ENCODE measurements at regions not wholly inside any gene's neighbourhood (a gene's known extent, or its start where the extent isn't known, plus 50 kb on each side); places are given as distances from the start of the nearest gene placed in this dataset.

DNA sequence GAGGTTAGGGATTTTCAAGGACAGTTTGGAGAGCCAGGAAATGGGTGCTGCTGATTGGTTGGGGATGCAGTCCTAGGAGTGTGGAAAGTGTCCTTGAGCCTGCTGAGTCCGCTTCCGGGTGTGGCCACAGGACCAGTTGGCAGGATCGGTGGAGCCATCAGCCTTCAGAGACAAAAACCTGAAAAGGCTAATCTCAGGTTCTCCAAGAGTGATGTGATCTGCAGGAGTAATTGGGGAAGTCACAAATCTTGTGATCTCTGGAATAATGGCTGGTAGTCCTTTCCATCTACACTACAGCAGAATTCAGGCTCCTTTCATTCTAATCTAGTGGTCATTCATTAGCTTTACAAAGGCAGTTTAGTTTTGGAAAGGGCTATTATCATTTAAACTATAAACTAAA is 55.9 kb upstream of the BMP2K start:
- TF ChIP-seq, protein P1, sequence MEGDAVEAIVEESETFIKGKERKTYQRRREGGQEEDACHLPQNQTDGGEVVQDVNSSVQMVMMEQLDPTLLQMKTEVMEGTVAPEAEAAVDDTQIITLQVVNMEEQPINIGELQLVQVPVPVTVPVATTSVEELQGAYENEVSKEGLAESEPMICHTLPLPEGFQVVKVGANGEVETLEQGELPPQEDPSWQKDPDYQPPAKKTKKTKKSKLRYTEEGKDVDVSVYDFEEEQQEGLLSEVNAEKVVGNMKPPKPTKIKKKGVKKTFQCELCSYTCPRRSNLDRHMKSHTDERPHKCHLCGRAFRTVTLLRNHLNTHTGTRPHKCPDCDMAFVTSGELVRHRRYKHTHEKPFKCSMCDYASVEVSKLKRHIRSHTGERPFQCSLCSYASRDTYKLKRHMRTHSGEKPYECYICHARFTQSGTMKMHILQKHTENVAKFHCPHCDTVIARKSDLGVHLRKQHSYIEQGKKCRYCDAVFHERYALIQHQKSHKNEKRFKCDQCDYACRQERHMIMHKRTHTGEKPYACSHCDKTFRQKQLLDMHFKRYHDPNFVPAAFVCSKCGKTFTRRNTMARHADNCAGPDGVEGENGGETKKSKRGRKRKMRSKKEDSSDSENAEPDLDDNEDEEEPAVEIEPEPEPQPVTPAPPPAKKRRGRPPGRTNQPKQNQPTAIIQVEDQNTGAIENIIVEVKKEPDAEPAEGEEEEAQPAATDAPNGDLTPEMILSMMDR (conservative IDR thresholded peaks at IDR 0.05; ENCODE audit: low read length), result no peak
- no peak for DNase-seq (ENCODE audit: low read depth)
- no peak overlapping the region for H3K4me3 ChIP-seq (ENCODE audit: low read length)

DNA sequence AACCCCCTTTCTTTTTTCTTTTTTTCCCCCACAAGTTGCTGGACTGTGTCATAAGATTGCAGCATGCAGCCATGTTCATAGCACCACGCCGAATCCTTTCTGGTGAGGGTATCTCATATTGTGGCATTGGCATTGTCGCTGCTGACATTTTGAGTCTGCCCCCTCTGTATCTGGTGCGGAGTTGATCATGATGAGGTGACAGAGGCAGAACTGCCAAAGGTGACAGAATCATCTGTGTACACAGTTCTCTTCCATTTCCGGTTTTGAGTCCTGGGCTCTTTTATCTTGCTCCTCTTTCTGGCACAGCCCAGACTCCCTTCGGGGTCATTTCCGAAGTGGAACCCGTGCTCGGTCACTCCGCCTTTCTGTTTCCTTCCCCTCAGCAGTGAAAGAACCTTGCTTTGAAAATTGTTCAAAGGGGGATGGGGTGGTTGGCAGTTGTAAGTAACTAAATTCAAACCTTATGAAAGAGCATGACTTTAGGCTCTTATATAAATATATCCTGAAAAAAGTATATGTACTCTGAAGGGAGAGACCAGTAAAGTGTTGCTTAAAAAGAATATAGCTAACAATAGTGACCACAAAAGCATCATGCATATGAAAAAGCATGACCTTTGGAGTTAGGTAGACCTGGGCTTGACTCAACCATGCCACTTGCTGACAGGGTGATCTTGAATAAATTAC is 55.0 kb upstream of the BMP2K start:
- DNase-seq (ENCODE audit: low read depth), result no peak
- H3K4me3 ChIP-seq (ENCODE audit: low read length), result no peak overlapping the region
- TF ChIP-seq, protein P1 (conservative IDR thresholded peaks at IDR 0.05; ENCODE audit: low read length), result no peak

DNA sequence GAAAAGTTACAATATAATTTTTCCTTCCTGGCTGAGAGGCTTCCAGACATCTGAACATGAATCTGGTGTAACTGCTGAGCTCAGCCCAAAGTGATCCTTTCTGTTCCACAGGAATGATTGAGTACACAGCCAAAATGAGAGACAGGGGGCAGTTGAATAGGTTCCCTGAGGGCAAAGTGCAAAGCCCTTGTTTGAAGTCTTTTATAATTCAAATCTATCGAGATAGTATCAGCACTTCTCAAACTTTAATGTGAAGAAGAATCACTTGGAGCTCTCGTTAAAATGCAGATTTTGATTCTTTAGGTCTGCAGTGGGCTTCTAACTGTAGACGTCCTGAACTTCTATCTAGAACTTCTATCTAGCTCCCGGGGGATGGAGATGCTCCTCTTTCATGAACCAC is 54.4 kb upstream of the BMP2K start:
- H3K4me3 ChIP-seq (ENCODE audit: low read length), result no peak overlapping the region

DNA sequence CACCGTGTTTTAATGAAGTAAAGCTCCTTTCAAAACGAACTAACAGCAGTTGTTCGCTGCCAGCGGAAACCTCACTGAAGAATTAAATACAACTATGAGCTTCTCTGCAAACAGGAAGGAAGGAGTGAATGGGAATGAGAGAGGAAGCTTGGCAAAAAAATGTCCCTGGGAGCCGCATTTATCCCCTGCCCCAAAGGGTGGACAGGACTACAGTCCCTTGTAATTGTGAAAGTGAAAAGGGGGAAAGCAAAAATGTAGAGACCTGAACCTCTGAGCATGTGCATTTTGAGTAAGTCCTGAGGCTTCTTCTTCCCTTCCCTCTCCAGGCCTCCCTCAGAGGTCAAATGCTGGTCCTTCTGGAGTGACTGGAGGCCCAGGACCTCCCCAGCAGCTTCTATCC is 53.8 kb upstream of the BMP2K start:
- no peak for DNase-seq (ENCODE audit: low read depth)
- TF ChIP-seq, protein P1 (conservative IDR thresholded peaks at IDR 0.05; ENCODE audit: low read length), result no peak
- no peak overlapping the region for H3K4me3 ChIP-seq (ENCODE audit: low read length)

More for the DNA sequence above, 54.4 kb upstream of the BMP2K start:
- TF ChIP-seq, protein P1 (conservative IDR thresholded peaks at IDR 0.05; ENCODE audit: low read length), result no peak
- DNase-seq (ENCODE audit: low read depth), result no peak

DNA sequence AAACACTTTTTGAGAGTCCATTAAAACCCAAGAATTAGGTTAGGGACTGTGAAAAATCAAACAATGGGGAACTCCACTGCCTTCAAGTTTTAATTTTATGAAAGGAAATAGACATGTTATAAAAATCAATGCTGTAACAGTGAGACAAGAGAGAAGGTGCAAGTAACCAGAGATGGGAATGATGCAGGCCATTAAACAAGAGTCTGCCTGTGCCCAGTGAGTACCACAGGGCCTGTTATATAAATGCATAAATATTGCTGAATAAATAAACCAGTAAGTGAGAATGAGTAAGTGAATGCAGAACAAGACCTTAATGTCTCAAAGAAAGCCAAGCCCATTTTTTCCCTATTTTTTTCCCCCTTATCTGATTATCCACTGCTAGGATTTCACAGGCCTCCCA is 53.3 kb upstream of the BMP2K start:
- TF ChIP-seq, protein P1 (conservative IDR thresholded peaks at IDR 0.05; ENCODE audit: low read length), result no peak
- no peak overlapping the region for H3K4me3 ChIP-seq (ENCODE audit: low read length)
- DNase-seq (ENCODE audit: low read depth), result no peak
